ES-I3 (cell line): ENCODE measurements at regions not wholly inside any gene's neighbourhood (a gene's known extent, or its start where the extent isn't known, plus 50 kb on each side); places are given as distances from the start of the nearest gene placed in this dataset.

ENCODE experiments used
- H3K36me3 ChIP-seq: 2 replicates; pipeline ENCODE4 v1.6.1; 2013; ENCODE audit warnings: mild to moderate bottlenecking, low read length, control low read depth, moderate library complexity; ENCODE audit not compliant: insufficient read depth
- H3K4me1 ChIP-seq: 2 replicates; pipeline ENCODE4 v1.6.1; 2013; ENCODE audit warnings: mild to moderate bottlenecking, control low read depth, low read length; ENCODE audit not compliant: insufficient read depth
- H3K9ac ChIP-seq: 2 replicates; pipeline ENCODE4 v1.6.1; 2013; ENCODE audit warnings: low read depth, mild to moderate bottlenecking, low read length, moderate library complexity
- H3K9me3 ChIP-seq: 2 replicates; pipeline ENCODE4 v1.6.1; 2013; ENCODE audit warnings: mild to moderate bottlenecking, low read length, moderate library complexity; ENCODE audit not compliant: control insufficient read depth, insufficient read depth

GRCh38 chr5:93164690-93165089 is 416.3 kb downstream of the NR2F1-AS1 start:
- Histone ChIP-seq H3K9me3 (no peaks in the 10 kb centered on the region), H3K9ac (no peak overlapping the region), H3K36me3 (no peaks in the 10 kb centered on the region), H3K4me1 (no peaks in the 10 kb centered on the region)

- Histone ChIP-seq H3K9me3 (no peaks in the 10 kb centered on the region), H3K36me3 (no peaks in the 10 kb centered on the region), H3K9ac (no peak overlapping the region), H3K4me1 (no peaks in the 10 kb centered on the region)
These were observed 417.9 kb downstream of the NR2F1-AS1 start for GRCh38 chr5:93163010-93163663.

DNA sequence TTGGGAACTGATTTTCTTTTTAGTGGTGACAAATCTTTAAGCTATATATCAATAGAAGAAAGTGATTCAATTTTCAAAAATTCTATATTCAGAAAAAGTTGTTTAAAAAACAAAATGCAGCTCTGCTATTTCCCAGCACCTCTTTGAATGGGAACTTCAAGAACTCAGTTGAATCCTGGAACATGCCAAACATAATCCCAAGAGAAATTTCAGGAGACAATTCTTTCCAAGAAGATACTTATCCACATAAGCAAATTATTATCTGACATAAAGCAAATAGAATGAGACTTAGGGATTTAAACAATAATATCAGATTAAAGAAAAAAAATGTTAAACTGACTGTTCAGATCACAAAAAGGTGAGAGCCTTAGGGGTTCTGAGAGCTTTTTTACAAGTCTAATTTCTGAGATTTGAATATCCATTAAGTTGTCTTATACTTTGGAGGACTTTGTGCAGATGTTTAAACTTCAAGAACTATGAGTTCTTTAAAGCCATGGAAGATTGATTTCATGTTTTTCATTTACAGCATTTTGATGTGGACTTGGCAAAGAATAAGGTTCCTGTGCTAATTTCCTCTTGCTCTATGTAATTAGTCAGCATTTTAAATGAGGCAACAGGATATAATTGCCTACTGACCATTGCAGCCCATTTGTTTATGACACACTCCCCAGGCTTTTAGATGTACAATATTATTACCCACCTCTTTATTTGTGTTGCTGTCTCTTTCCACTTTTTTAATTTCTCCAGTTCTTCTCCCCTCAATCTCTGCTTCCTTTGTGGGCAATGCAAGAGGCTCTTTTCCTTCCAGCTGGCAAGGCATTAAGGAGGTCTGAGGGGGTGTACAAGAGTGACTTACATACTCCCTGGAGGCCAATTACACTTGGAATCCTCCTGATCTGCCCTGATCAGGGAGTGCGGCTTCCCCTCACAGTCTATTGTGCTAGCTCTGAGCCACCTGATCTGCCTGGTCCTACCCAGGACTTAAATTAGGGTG is 419.1 kb downstream of the NR2F1-AS1 start:
- Histone ChIP-seq H3K9me3 (no peaks in the 10 kb centered on the region), H3K4me1 (no peaks in the 10 kb centered on the region), H3K9ac (no peak overlapping the region), H3K36me3 (no peaks in the 10 kb centered on the region)

DNA sequence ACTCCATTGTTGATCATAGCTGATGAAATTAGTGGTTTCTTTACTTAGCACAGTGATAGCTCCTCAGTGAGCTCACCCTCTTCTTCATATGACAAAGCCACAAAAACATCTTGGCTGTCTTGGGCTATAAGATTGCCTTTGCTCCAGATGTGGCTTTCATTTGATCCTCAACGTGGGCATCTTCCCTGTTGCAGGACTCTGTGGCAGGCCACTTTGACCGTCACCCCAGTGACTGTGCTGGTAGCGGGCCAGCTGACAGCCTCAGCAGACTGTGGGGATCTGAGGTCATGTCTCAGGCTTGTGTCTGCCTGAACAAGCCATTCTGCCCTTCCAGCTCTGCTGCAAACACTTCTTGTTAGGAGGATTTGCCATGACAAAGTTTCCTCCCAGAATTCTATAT is 422.2 kb downstream of the NR2F1-AS1 start:
- Histone ChIP-seq H3K4me1 (0 out of 2 replicates have a peak, but pooled peaks cover 3% of the 10 kb centered on the region), H3K36me3 (no peaks in the 10 kb centered on the region), H3K9ac (no peak overlapping the region), H3K9me3 (no peaks in the 10 kb centered on the region)

DNA sequence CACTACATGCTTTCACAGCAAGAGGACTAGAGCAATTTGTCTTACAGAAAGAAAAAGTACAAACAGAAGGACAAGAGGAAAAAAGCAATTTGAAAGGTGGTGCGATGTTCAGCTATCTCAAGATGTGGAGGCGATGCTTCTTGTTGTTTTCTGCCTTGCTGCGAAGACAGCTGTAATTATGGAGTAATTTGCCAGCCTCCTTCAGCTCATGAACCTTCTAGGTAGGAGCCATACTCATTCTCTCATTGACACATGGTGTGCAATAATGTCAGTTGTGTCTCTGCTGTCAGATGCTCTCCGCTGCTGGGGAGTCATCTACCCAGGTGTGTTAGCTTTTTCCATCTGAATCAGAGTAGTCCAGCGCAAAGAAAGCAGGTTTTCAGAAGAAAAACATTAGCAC is 424.5 kb downstream of the NR2F1-AS1 start:
- Histone ChIP-seq H3K4me1 (0 out of 2 replicates have a peak, but pooled peaks cover 3% of the 10 kb centered on the region), H3K9me3 (no peaks in the 10 kb centered on the region), H3K9ac (no peak overlapping the region), H3K36me3 (no peaks in the 10 kb centered on the region)

GRCh38 chr5:93154535-93154934 is 426.5 kb downstream of the NR2F1-AS1 start:
- Histone ChIP-seq H3K36me3 (no peaks in the 10 kb centered on the region), H3K9me3 (no peaks in the 10 kb centered on the region), H3K9ac (no peak overlapping the region), H3K4me1 (0 out of 2 replicates have a peak, but pooled peaks cover 3% of the 10 kb centered on the region)

DNA sequence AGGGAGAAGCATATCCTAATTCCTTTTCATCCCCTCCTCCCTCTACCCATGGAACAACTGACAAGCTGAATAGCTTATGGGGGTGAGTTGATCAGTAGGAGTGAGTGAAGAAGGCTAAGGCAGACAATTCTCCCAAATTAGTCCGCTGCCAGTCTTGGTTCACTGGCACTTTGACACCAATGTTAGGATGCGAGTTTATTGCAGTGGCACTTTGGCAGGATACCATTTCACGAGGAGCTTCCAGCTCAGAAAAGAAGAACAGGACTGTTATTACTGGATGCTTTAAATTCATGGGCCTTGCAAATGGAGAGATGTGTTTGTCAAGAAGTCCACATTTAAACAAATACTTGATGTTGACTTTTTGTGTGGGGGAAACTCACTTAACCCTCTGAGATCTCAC is 427.6 kb downstream of the NR2F1-AS1 start:
- no peak overlapping the region for H3K9ac ChIP-seq
- H3K36me3 ChIP-seq: no peaks in the 10 kb centered on the region
- no peaks in the 10 kb centered on the region for H3K9me3 ChIP-seq
- H3K4me1 ChIP-seq: 0 out of 2 replicates have a peak, but pooled peaks cover 3% of the 10 kb centered on the region

GRCh38 chr5:93151896-93152295 is 429.1 kb downstream of the NR2F1-AS1 start:
- Histone ChIP-seq H3K9ac (no peak overlapping the region), H3K9me3 (no peaks in the 10 kb centered on the region), H3K4me1 (0 out of 2 replicates have a peak, but pooled peaks cover 3% of the 10 kb centered on the region), H3K36me3 (no peaks in the 10 kb centered on the region)

DNA sequence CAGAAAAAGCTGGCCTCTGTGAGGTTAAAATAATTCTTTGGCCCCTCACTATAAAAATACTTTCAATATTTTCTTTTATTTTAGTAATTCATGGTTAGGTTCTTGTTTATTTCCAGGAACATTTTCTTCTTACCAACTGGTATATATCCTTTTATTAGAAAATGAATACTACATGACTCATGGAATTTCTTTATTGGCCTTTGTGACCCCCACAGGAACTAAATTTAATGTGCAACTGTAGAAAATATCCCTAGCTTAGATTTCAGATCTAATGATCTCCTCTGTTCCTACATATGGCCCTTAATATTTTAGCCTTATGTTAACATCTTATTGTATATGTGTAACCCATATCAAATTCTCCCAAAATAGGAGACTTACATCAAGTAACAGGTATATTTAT is 429.9 kb downstream of the NR2F1-AS1 start:
- Histone ChIP-seq H3K4me1 (0 out of 2 replicates have a peak, but pooled peaks cover 3% of the 10 kb centered on the region), H3K9ac (no peak overlapping the region), H3K36me3 (no peaks in the 10 kb centered on the region), H3K9me3 (no peaks in the 10 kb centered on the region)

DNA sequence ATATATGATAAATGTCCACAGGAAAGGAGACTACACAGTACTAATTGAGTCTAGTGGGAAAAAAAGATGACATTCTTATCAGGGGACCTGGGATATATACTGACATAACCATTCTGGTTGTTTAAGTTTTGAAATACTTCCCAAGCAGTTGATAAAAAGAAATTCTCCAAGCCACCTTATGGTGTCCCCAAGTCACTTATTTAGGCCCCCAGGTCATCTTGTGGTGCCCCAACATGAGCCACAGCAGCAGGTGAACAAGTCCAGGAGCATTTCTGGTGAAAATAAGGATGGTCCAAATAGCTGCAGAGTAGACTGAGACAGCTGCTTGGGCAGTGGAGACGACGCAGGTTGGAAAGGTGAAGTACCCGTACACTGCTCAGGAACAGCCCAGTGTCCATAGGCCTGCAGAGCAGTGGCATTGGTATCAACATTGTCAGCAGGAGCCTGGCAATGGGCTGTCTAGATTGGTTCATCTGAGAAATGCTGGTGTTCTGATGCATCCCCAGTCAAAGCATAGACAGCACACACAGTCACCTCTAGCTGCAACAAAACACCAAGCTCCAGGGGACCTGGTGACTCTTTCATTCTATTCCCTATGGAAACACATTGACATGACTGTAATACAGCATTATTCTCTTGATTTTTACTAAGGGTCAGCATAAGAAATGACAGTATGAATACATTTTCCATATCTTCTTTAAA is 430.6 kb downstream of the NR2F1-AS1 start:
- Histone ChIP-seq H3K9ac (no peak overlapping the region), H3K36me3 (no peaks in the 10 kb centered on the region), H3K9me3 (no peaks in the 10 kb centered on the region), H3K4me1 (0 out of 2 replicates have a peak, but pooled peaks cover 3% of the 10 kb centered on the region)

GRCh38 chr5:93145767-93146166 is 435.3 kb downstream of the NR2F1-AS1 start:
- Histone ChIP-seq H3K9ac (no peak overlapping the region), H3K36me3 (no peaks in the 10 kb centered on the region), H3K9me3 (no peaks in the 10 kb centered on the region), H3K4me1 (no peaks in the 10 kb centered on the region)

DNA sequence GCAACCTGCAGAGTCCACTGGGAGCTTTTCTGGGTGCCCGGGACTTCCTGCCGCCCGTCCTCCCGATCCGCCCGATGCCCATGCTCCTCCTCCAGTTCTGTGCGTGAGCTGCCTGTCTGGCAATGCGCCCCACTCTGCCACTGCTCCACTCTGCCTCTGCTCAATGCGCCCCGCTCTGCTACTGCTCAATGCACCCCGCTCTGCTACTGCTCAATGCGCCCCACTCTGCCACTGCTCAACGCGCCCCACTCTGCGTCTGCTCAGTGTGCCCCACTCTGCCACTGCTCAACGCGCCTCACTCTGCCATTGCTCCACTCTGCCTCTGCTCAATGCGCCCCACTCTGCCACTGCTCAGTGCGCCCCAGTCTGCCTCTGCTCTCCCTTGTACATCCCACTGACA is 436.0 kb downstream of the NR2F1-AS1 start:
- H3K4me1 ChIP-seq: no peaks in the 10 kb centered on the region
- H3K9me3 ChIP-seq: no peaks in the 10 kb centered on the region
- no peaks in the 10 kb centered on the region for H3K36me3 ChIP-seq
- no peak overlapping the region for H3K9ac ChIP-seq

DNA sequence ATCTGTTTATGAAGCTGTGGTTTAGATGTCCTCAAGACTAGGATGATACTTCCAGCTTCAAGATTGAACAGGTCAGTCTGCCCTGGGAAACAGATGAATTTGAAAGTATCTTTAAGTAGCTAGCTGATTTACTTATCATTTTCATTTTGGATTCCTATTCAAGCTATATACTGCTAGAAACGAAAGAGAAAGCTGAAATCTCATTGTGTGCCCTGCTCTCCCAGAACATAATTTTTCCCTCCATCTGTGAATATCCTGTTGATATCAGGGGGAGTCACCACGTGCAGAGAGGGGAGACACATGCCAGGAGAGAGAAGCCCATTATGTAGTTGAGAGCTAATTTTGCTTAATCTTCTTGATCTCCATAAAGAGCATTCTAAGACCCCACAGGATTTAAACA is 439.1 kb downstream of the NR2F1-AS1 start:
- Histone ChIP-seq H3K4me1 (no peaks in the 10 kb centered on the region), H3K9ac (no peak overlapping the region), H3K9me3 (no peaks in the 10 kb centered on the region), H3K36me3 (no peaks in the 10 kb centered on the region)
